ENCODE measurements at regions not wholly inside any gene's neighbourhood (a gene's known extent, or its start where the extent isn't known, plus 50 kb on each side); places are given as distances from the start of the nearest gene placed in this dataset.
A peak's percentile ranks its signal among the peaks of the same experiment; 100 is the strongest.

DNA sequence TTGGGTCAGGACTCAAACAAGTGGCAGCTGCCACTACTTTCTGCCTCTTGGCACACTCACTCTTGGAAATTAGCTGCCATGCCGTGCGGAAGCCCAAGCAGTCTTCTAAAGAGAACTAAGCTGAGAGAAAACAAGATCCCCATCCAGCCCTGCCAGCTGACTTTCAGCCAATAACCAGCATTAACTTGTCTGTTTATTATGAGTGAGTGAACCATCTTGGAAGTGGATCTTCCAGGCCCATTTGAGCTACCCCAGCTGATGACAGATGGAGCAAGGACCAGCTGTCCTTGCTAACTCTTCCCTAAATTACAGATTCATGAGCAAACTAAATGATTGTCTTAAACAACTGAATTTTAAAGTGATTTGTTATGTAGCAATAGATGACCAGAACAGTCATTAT is 73.9 kb upstream of the RBM24 start:
- Histone ChIP-seq H2AK5ac (ENCODE audit: low read depth, low read length) (no peak overlapping the region), H3K9me3 (ENCODE audit: control insufficient read depth, insufficient read depth, low read length) (peaks cover 4% of the 10 kb centered on the region; the same call in 1 of the 2 replicates), H2AFZ (replicated peaks; ENCODE audit: low read length, poor library complexity) (no peak overlapping the region), H2BK120ac (ENCODE audit: low read depth, low read length) (no peak overlapping the region), H3K9me1 (ENCODE audit: insufficient read depth, low read length) (no peaks in the 10 kb centered on the region), H4K91ac (ENCODE audit: insufficient read depth, low read depth, low read length) (no peak overlapping the region), H3K27me3 (ENCODE audit: control insufficient read depth, insufficient read depth, low read length) (no peaks in the 10 kb centered on the region), H3K56ac (ENCODE audit: extremely low read depth, insufficient read depth, low read length) (no peak overlapping the region), H3K4me2 (ENCODE audit: low read depth, low read length) (no peak overlapping the region), H3K79me1 (ENCODE audit: low read depth in 1 of 2, low read length in 2 of 2) (no peaks in the 10 kb centered on the region), H2BK5ac (ENCODE audit: low read depth, low read length, poor library complexity, severe bottlenecking) (no peak overlapping the region), H3K18ac (ENCODE audit: low read depth, low read length) (no peak overlapping the region), H3K4me3 (ENCODE audit: insufficient read depth, low read depth, low read length) (no peak overlapping the region), H3K23ac (ENCODE audit: low read depth, low read length) (no peak overlapping the region), H3K4ac (ENCODE audit: low read depth, low read length) (no peak overlapping the region), H3K27ac (ENCODE audit: insufficient read depth, low read length) (no peak overlapping the region), H3K9ac (ENCODE audit: low read depth, low read length) (no peak overlapping the region), H3K14ac (replicated peaks; ENCODE audit: low read depth, low read length) (no peak overlapping the region), H3K36me3 (ENCODE audit: control insufficient read depth, insufficient read depth, low read length) (no peaks in the 10 kb centered on the region), H2AK9ac (replicated peaks; ENCODE audit: low read depth, low read length, poor library complexity) (no peak overlapping the region), H2BK20ac (ENCODE audit: low read depth, low read length) (no peak overlapping the region), H3K4me1 (ENCODE audit: control insufficient read depth, insufficient read depth, low read length) (peaks cover 1% of the 10 kb centered on the region; the same call in 1 of the 2 replicates), H2BK15ac (ENCODE audit: low read depth, low read length) (no peak overlapping the region), H4K5ac (ENCODE audit: low read depth, low read length) (no peak overlapping the region), H4K8ac (ENCODE audit: low read depth in 2 of 2, low read length in 2 of 2) (no peak overlapping the region), H4K20me1 (ENCODE audit: insufficient read depth, low read length) (no peaks in the 10 kb centered on the region)
- WGBS, 2 experiments (ENCODE audit: extremely low coverage in 2 of 2, insufficient read length in 1 of 2): no CpG with 5 or more reads among the region's 2 CpGs
- BruUV-seq (replicated peaks): no TSS peak
- intact Hi-C loops (cut with micrococcal nuclease) (no loop called here), dilution Hi-C loops (cut with HindIII; ENCODE audit: low sequenced_read_pairs, unreplicated experiment) (no loop called here), in situ Hi-C loops (cut with MboI; ENCODE audit: low sequenced_read_pairs) (no loop called here)
- POLR2A ChIA-PET (ENCODE audit: unreplicated experiment): no interaction called here
- CTCF ChIA-PET: no interaction called here
- TF ChIP-seq NFE2L2 (IDR thresholded peaks at IDR 0.05; ENCODE audit: low read depth, low read length) (no peak), RCOR1 (IDR thresholded peaks at IDR 0.05; ENCODE audit: insufficient replicate concordance, low read length) (no peak), FOS (IDR thresholded peaks at IDR 0.05; ENCODE audit: low read depth, low read length) (no peak), CHD1 (IDR thresholded peaks at IDR 0.05; ENCODE audit: low read depth, low read length) (no peak), POLR2A (IDR thresholded peaks at IDR 0.05; ENCODE audit: low read depth, low read length) (no peak), SMC3 (IDR thresholded peaks at IDR 0.05; ENCODE audit: low read depth, low read length) (no peak), CEBPB (IDR thresholded peaks at IDR 0.05; ENCODE audit: low read depth, low read length) (no peak), MAFK (IDR thresholded peaks at IDR 0.05; ENCODE audit: low read depth, low read length) (no peak), RFX5 (IDR thresholded peaks at IDR 0.05; ENCODE audit: low read depth, low read length) (no peak)
- TF ChIP-seq, protein P1, sequence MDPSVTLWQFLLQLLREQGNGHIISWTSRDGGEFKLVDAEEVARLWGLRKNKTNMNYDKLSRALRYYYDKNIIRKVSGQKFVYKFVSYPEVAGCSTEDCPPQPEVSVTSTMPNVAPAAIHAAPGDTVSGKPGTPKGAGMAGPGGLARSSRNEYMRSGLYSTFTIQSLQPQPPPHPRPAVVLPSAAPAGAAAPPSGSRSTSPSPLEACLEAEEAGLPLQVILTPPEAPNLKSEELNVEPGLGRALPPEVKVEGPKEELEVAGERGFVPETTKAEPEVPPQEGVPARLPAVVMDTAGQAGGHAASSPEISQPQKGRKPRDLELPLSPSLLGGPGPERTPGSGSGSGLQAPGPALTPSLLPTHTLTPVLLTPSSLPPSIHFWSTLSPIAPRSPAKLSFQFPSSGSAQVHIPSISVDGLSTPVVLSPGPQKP (IDR thresholded peaks at IDR 0.05; ENCODE audit: borderline replicate concordance, low read depth, low read length): no peak
- ATAC-seq (ENCODE audit: low read depth) (no peak), DNase-seq (peak; percentile 9)
